Retinal pigment epithelial cell (primary cell): ENCODE measurements at regions not wholly inside any gene's neighbourhood (a gene's known extent, or its start where the extent isn't known, plus 50 kb on each side); places are given as distances from the start of the nearest gene placed in this dataset.

Experiments used
- DNase-seq: peaks from one replicate; pipeline ENCODE4 v3.0.0-alpha.2; 2010; ENCODE audit warnings: low read depth
- H3K4me3 ChIP-seq: 2 replicates; pipeline ENCODE4 v1.5.1; 2011; ENCODE audit warnings: mild to moderate bottlenecking, low read length, control low read depth, moderate library complexity
- CTCF ChIP-seq: conservative IDR thresholded peaks from 2 replicates; pipeline ENCODE4 v1.5.1; 2011; ENCODE audit warnings: low read depth, low read length, control low read depth, inconsistent platforms

- no peak for DNase-seq
- TF ChIP-seq CTCF: no peak
- H3K4me3 ChIP-seq: no peak overlapping the region
Measured at GRCh38 chr11:80986421-80987074, 1545.7 kb upstream of the TENM4 start.

GRCh38 chr11:80980227-80980626, 1539.4 kb upstream of the TENM4 start:
- DNase-seq: no peak
- no peak overlapping the region for H3K4me3 ChIP-seq
- TF ChIP-seq CTCF: no peak

- no peak for DNase-seq
- TF ChIP-seq CTCF: no peak
- no peak overlapping the region for H3K4me3 ChIP-seq
Measured at GRCh38 chr11:80973786-80974185, 1533.0 kb upstream of the TENM4 start.

GRCh38 chr11:80970037-80970436, 1529.2 kb upstream of the TENM4 start:
- TF ChIP-seq CTCF: no peak
- H3K4me3 ChIP-seq: no peak overlapping the region
- no peak for DNase-seq

- no peak overlapping the region for H3K4me3 ChIP-seq
- no peak for TF ChIP-seq CTCF
- no peak for DNase-seq
Measured at GRCh38 chr11:80967649-80968048, 1526.8 kb upstream of the TENM4 start.

- TF ChIP-seq CTCF: no peak
- DNase-seq: no peak
- H3K4me3 ChIP-seq: no peak overlapping the region
Measured at GRCh38 chr11:80960381-80961029, 1519.7 kb upstream of the TENM4 start.

- no peak for TF ChIP-seq CTCF
- no peak overlapping the region for H3K4me3 ChIP-seq
- DNase-seq: no peak
Measured at GRCh38 chr11:80959751-80960150, 1518.9 kb upstream of the TENM4 start.
